A549 (cell line): ENCODE measurements at regions not wholly inside any gene's neighbourhood (a gene's known extent, or its start where the extent isn't known, plus 50 kb on each side); places are given as distances from the start of the nearest gene placed in this dataset.

Experiments used
- ATAC-seq, 2 experiments: fragments of 200-7000 bp in 1 of 2; fragments of >200 bp in 1 of 2; cut with Nextera tagmentation in 1 of 2; cut with Tn5 transposase in 1 of 2; 3 replicates each; pipeline versions ENCODE4 v1.8.0 to v1.9.1; 2018 to 2020; ENCODE audit warnings: mild to moderate bottlenecking in 1 of 2, moderate library complexity in 1 of 2
- CTCF ChIA-PET: fragments of 300-600 bp; sonication (Branson Sonifier 250); formaldehyde crosslinking; extraction: SDS; loops from one replicate; lab custom pipeline; 2021; ENCODE audit warnings: antibody characterized with exemption, inconsistent platforms; lab: Yijun Ruan, JAX
- POLR2A ChIA-PET: fragments of 350-600 bp; formaldehyde crosslinking; extraction: SDS; loops from one replicate; lab custom pipeline; 2021; ENCODE audit warnings: antibody characterized with exemption, inconsistent platforms; lab: Yijun Ruan, JAX
- DNase-seq, 2 experiments: peaks; one replicate each; pipeline versions ENCODE4 v3.0.0 to v3.0.0-alpha.2; 2011 to 2016; ENCODE audit warnings: low read depth in 1 of 2, low spot score in 1 of 2
- FAIRE-seq: peaks from 2 replicates; lab custom pipeline; 2011; peaks lifted over from hg19 to GRCh38; lab: Jason Lieb, UNC
- H3K27ac ChIP-seq, 2 experiments: fragments of >200 bp; sonication (Bioruptor Twin); formaldehyde crosslinking; 3 replicates each; pipeline ENCODE4 v1.5.1; 2016 to 2017
- H3K4me1 ChIP-seq: fragments of >200 bp; sonication (Bioruptor Twin); formaldehyde crosslinking; 3 replicates; pipeline ENCODE4 v1.6.1; 2016
- H3K4me2 ChIP-seq: fragments of >200 bp; sonication (Bioruptor Twin); formaldehyde crosslinking; 3 replicates; pipeline ENCODE4 v1.6.1; 2016
- H3K4me3 ChIP-seq: fragments of >200 bp; sonication (Bioruptor Twin); formaldehyde crosslinking; 3 replicates; pipeline ENCODE4 v1.5.1; 2016
- H3K9me3 ChIP-seq: fragments of >200 bp; sonication (Bioruptor Twin); formaldehyde crosslinking; 3 replicates; pipeline ENCODE4 v1.6.1; 2016
- CBX2 ChIP-seq: fragments of 200-600 bp; sonication (generic); IDR thresholded peaks from 2 replicates; pipeline ENCODE4 v1.6.1; 2016; ENCODE audit warnings: low read depth, mild to moderate bottlenecking, borderline replicate concordance
- EHF ChIP-seq: fragments of 250-450 bp; sonication (Bioruptor Pico); IDR thresholded peaks from 2 replicates; pipeline ENCODE4 v1.5.0; 2020; ENCODE audit warnings: mild to moderate bottlenecking
- ELK1 ChIP-seq: fragments of 150-350 bp; IDR thresholded peaks from 2 replicates; pipeline ENCODE4 v1.6.1; 2014; ENCODE audit warnings: low read depth, mild to moderate bottlenecking, low read length
- HDAC2 ChIP-seq: fragments of 200-600 bp; sonication (generic); IDR thresholded peaks from 2 replicates; pipeline ENCODE4 v1.6.1; 2016
- HOXB13 ChIP-seq: fragments of 250-450 bp; sonication (Bioruptor Pico); IDR thresholded peaks from 2 replicates; pipeline ENCODE4 v1.5.0; 2020; ENCODE audit warnings: low read depth, mild to moderate bottlenecking, moderate library complexity
- JUN ChIP-seq, 2 experiments: fragments of >200 bp; sonication (Bioruptor Twin); formaldehyde crosslinking; IDR thresholded peaks; 2 replicates in 1 of 2; 3 replicates in 1 of 2; pipeline ENCODE4 v1.6.1; 2016 to 2017
- JUNB ChIP-seq: fragments of >200 bp; sonication (Bioruptor Twin); formaldehyde crosslinking; IDR thresholded peaks from 2 replicates; pipeline ENCODE4 v1.6.1; 2016
- MAFK ChIP-seq: fragments of 450-650 bp; IDR thresholded peaks from 2 replicates; pipeline ENCODE4 v1.6.1; 2014; ENCODE audit not compliant: partially characterized antibody
- MYC ChIP-seq: IDR thresholded peaks from 2 replicates; pipeline ENCODE4 v1.6.1; 2012; ENCODE audit warnings: mild to moderate bottlenecking, inconsistent platforms, low read length, improper control_type of control experiment, borderline replicate concordance
- PHF8 ChIP-seq: fragments of 200-600 bp; sonication (generic); IDR thresholded peaks from 2 replicates; pipeline ENCODE4 v1.6.1; 2016; ENCODE audit warnings: low read depth, mild to moderate bottlenecking, antibody characterized with exemption, moderate library complexity, borderline replicate concordance
- RCOR1 ChIP-seq: fragments of 150-350 bp; IDR thresholded peaks from 2 replicates; pipeline ENCODE4 v1.6.1; 2014; ENCODE audit warnings: antibody characterized with exemption, low read length, low read depth
- RFX5 ChIP-seq: fragments of 450-650 bp; IDR thresholded peaks from 2 replicates; pipeline ENCODE4 v1.7.1; 2014; ENCODE audit warnings: antibody characterized with exemption, mild to moderate bottlenecking, moderate library complexity
- RNF2 ChIP-seq: fragments of 200-600 bp; sonication (generic); IDR thresholded peaks from 2 replicates; pipeline ENCODE4 v1.6.1; 2016; ENCODE audit warnings: low read depth, mild to moderate bottlenecking, antibody characterized with exemption, moderate library complexity, borderline replicate concordance
- SMC3 ChIP-seq: fragments of >200 bp; sonication (Bioruptor Twin); formaldehyde crosslinking; IDR thresholded peaks from 3 replicates; pipeline ENCODE4 v1.6.1; 2018; ENCODE audit warnings: inconsistent platforms
- TP53 ChIP-seq: fragments of 250-450 bp; sonication (Bioruptor Pico); IDR thresholded peaks from 2 replicates; pipeline ENCODE4 v1.5.0; 2021; ENCODE audit warnings: mild to moderate bottlenecking, moderate library complexity
- USF2 ChIP-seq: fragments of 450-650 bp; IDR thresholded peaks from 2 replicates; pipeline ENCODE4 v1.6.1; 2014; ENCODE audit warnings: antibody characterized with exemption
- ZC3H11A ChIP-seq: fragments of 450-650 bp; IDR thresholded peaks from 2 replicates; pipeline ENCODE4 v1.6.1; 2014; ENCODE audit warnings: antibody characterized with exemption, mild to moderate bottlenecking
- ZFP36 ChIP-seq: fragments of 450-650 bp; IDR thresholded peaks from 2 replicates; pipeline ENCODE4 v1.6.1; 2014; ENCODE audit warnings: borderline replicate concordance; ENCODE audit not compliant: partially characterized antibody
- ZNF302 ChIP-seq: fragments of 250-450 bp; sonication (Bioruptor Pico); IDR thresholded peaks from 2 replicates; pipeline ENCODE4 v1.9.0; 2021; ENCODE audit warnings: inconsistent platforms, mild to moderate bottlenecking, moderate library complexity
- ZSCAN20 ChIP-seq: fragments of 250-450 bp; sonication (Bioruptor Pico); IDR thresholded peaks from 2 replicates; pipeline ENCODE4 v1.8.0; 2022; ENCODE audit warnings: mild to moderate bottlenecking, moderate library complexity
- WGBS: methylation state at CpG from one replicate; pipeline ENCODE4 v1.1.6; 2017; ENCODE audit errors: missing lambda C conversion rate; 5-methylcytosine and 5-hydroxymethylcytosine counted together
- TF ChIP-seq, protein P1 (sequence below): fragments of >200 bp; sonication (Bioruptor Twin); formaldehyde crosslinking; IDR thresholded peaks from 3 replicates; pipeline ENCODE4 v1.6.1; 2016

- no peak for ATAC-seq
- Histone ChIP-seq H3K9me3 (no peaks in the 10 kb centered on the region), H3K4me1 (peaks cover 15% of the 10 kb centered on the region; the same call in 1 of the 3 replicates), H3K4me3 (peak overlapping the region; percentile 46), H3K4me2 (peak overlapping the region; percentile 97), H3K27ac (0 out of 6 replicates have a peak overlapping the region, but pooled peaks of 1 of the 2 experiments have one; percentile 19)
- no peak for FAIRE-seq
- TF ChIP-seq JUN (IDR thresholded peaks at IDR 0.05) (no peak), RFX5 (no peak), ZFP36 (no peak), ZSCAN20 (CRISPR knock-in tag) (no peak)
- ChIA-PET POLR2A (no interaction called here), CTCF (interaction anchor here (1.5 to 6.1 kb wide), 3 partner anchors 9 to 210 kb away, joined by 4 to 29 read pairs (median 9); no protein-coding TSS in a partner anchor)
- no peak for DNase-seq
- WGBS: 35% methylated on average over 21 of the region's 76 CpGs
Observed at GRCh38 chr21:31557421-31558188, 101.9 kb upstream of the SOD1 start.

DNA sequence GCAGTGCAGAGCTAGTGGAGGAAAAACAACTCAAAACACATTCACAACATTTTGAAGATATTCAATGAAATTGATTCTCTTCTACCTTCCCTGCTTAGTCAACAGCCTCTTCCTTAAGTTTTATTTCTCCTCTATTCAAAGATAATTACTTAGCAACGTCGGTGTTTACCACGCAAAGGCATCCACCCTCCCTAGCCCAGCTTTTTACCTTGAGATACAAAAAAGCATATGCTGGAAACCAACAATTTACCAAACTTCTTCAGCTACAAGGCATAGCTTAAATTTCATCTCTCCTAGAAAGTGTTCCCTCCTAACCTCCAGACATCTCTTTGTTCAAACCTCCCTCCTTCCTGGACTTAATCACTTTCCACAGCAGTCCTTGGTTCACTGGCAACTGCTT, 102.8 kb upstream of the SOD1 start:
- WGBS: 77% methylated on average over 3 of the region's 3 CpGs
- CTCF ChIA-PET: interaction anchor here (0.7 kb wide), 1 partner anchor 224 kb away, joined by 3 read pairs; no protein-coding TSS in a partner anchor
- peaks cover 15% of the 10 kb centered on the region; the same call in 1 of the 3 replicates for H3K4me1 ChIP-seq

GRCh38 chr21:31555741-31556191, 103.7 kb upstream of the SOD1 start:
- ChIA-PET POLR2A (no interaction called here), CTCF (no interaction called here)
- WGBS: 65% methylated on average over 9 of the region's 9 CpGs
- Histone ChIP-seq H3K27ac (no peak overlapping the region), H3K4me2 (no peak overlapping the region), H3K9me3 (no peaks in the 10 kb centered on the region), H3K4me1 (peaks cover 15% of the 10 kb centered on the region; the same call in 1 of the 3 replicates), H3K4me3 (no peak overlapping the region)
- FAIRE-seq (no peak), DNase-seq (no peak), ATAC-seq (no peak)
- TF ChIP-seq ZC3H11A (no peak), HOXB13 (CRISPR knock-in tag) (no peak), USF2 (no peak), ELK1 (no peak), TP53 (CRISPR knock-in tag) (no peak), PHF8 (no peak), ZFP36 (no peak), EHF (CRISPR knock-in tag) (no peak), MYC (no peak), RFX5 (no peak), CBX2 (no peak), SMC3 (no peak), JUN (IDR thresholded peaks at IDR 0.05) (no peak), MAFK (no peak), RCOR1 (no peak)
- TF ChIP-seq, protein P1, sequence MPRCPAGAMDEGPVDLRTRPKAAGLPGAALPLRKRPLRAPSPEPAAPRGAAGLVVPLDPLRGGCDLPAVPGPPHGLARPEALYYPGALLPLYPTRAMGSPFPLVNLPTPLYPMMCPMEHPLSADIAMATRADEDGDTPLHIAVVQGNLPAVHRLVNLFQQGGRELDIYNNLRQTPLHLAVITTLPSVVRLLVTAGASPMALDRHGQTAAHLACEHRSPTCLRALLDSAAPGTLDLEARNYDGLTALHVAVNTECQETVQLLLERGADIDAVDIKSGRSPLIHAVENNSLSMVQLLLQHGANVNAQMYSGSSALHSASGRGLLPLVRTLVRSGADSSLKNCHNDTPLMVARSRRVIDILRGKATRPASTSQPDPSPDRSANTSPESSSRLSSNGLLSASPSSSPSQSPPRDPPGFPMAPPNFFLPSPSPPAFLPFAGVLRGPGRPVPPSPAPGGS: no peak

More for the DNA sequence above, 102.8 kb upstream of the SOD1 start:
- FAIRE-seq (no peak), ATAC-seq (no peak), DNase-seq (no peak)
- POLR2A ChIA-PET: no interaction called here
- Histone ChIP-seq H3K27ac (no peak overlapping the region), H3K4me2 (no peak overlapping the region), H3K4me3 (no peak overlapping the region), H3K9me3 (no peaks in the 10 kb centered on the region)
- TF ChIP-seq ZFP36 (no peak), TP53 (CRISPR knock-in tag) (no peak), JUNB (no peak), ZNF302 (no peak), RNF2 (no peak), USF2 (no peak), HDAC2 (no peak), JUN (IDR thresholded peaks at IDR 0.05) (no peak), RFX5 (no peak)
